GM12878 (cell line): ENCODE measurements at regions not wholly inside any gene's neighbourhood (a gene's known extent, or its start where the extent isn't known, plus 50 kb on each side); places are given as distances from the start of the nearest gene placed in this dataset.

Experiments
- BCL3 ChIP-seq: IDR thresholded peaks from 2 replicates; pipeline ENCODE4 v1.6.1; 2011; ENCODE audit warnings: borderline replicate concordance, low read depth, mild to moderate bottlenecking, moderate library complexity, low read length; ENCODE audit not compliant: insufficient read depth, poor library complexity, severe bottlenecking
- CTCF ChIP-seq, 3 experiments: IDR thresholded peaks in 2 of 3; conservative IDR thresholded peaks in 1 of 3; 2 replicates each; pipeline ENCODE4 v1.5.1; 2011; ENCODE audit warnings: low read depth in 3 of 3, low read length in 3 of 3, mild to moderate bottlenecking in 3 of 3, control low read depth in 2 of 3, moderate library complexity in 2 of 3, inconsistent platforms in 1 of 3, mixed read lengths in 1 of 3; ENCODE audit not compliant: control insufficient read depth in 2 of 3, insufficient read depth in 1 of 3; ENCODE audit errors: extremely low read depth in 1 of 3
- GABPA ChIP-seq: IDR thresholded peaks from 2 replicates; pipeline ENCODE4 v1.6.1; 2014; ENCODE audit warnings: antibody characterized with exemption, low read depth, mild to moderate bottlenecking, inconsistent platforms
- IKZF1 ChIP-seq: fragments of 450-650 bp; conservative IDR thresholded peaks from 2 replicates; pipeline ENCODE4 v1.6.1; 2017; ENCODE audit warnings: antibody characterized with exemption, mild to moderate bottlenecking
- JUNB ChIP-seq: IDR thresholded peaks from 2 replicates; pipeline ENCODE4 v1.6.1; 2016; ENCODE audit warnings: antibody characterized with exemption, mild to moderate bottlenecking
- MYB ChIP-seq: fragments of 150-350 bp; IDR thresholded peaks from 2 replicates; pipeline ENCODE4 v1.6.1; 2014; ENCODE audit warnings: mild to moderate bottlenecking, low read depth, low read length, borderline replicate concordance
- PAX8 ChIP-seq: fragments of 450-650 bp; IDR thresholded peaks from 2 replicates; pipeline ENCODE4 v1.6.1; 2017; ENCODE audit warnings: mild to moderate bottlenecking, moderate library complexity
- SIX5 ChIP-seq: IDR thresholded peaks from 2 replicates; pipeline ENCODE4 v1.6.1; 2011; ENCODE audit warnings: mild to moderate bottlenecking, low read depth, low read length, moderate library complexity; ENCODE audit not compliant: severe bottlenecking
- YY1 ChIP-seq: IDR thresholded peaks from 2 replicates; pipeline ENCODE4 v1.6.1; 2011; ENCODE audit warnings: low read depth, mild to moderate bottlenecking, low read length
- TF ChIP-seq, protein P1 (sequence below): fragments of 450-650 bp; IDR thresholded peaks from 2 replicates; pipeline ENCODE4 v1.6.1; 2014; ENCODE audit warnings: mild to moderate bottlenecking
- TF ChIP-seq, protein P2 (sequence below): fragments of 450-650 bp; IDR thresholded peaks from 2 replicates; pipeline ENCODE4 v1.6.1; 2017; ENCODE audit warnings: mild to moderate bottlenecking, moderate library complexity

GRCh38 chr4:138741766-138742377 is 273.7 kb upstream of the NOCT start:
- TF ChIP-seq CTCF (IDR thresholded peaks at IDR 0.05 in 2 of 3, conservative IDR thresholded peaks at IDR 0.05 in 1 of 3; ENCODE audit: control insufficient read depth in 2 of 3, extremely low read depth in 1 of 3, insufficient read depth in 1 of 3, low read depth in 3 of 3, low read length in 3 of 3) = no peak
- TF ChIP-seq, protein P1, sequence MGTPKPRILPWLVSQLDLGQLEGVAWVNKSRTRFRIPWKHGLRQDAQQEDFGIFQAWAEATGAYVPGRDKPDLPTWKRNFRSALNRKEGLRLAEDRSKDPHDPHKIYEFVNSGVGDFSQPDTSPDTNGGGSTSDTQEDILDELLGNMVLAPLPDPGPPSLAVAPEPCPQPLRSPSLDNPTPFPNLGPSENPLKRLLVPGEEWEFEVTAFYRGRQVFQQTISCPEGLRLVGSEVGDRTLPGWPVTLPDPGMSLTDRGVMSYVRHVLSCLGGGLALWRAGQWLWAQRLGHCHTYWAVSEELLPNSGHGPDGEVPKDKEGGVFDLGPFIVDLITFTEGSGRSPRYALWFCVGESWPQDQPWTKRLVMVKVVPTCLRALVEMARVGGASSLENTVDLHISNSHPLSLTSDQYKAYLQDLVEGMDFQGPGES = no peak
- no peak for TF ChIP-seq SIX5
- TF ChIP-seq YY1 = no peak
- no peak for TF ChIP-seq JUNB
- TF ChIP-seq MYB = no peak
- no peak for TF ChIP-seq BCL3
- TF ChIP-seq PAX8 = no peak
- no peak for TF ChIP-seq IKZF1
- TF ChIP-seq, protein P2, sequence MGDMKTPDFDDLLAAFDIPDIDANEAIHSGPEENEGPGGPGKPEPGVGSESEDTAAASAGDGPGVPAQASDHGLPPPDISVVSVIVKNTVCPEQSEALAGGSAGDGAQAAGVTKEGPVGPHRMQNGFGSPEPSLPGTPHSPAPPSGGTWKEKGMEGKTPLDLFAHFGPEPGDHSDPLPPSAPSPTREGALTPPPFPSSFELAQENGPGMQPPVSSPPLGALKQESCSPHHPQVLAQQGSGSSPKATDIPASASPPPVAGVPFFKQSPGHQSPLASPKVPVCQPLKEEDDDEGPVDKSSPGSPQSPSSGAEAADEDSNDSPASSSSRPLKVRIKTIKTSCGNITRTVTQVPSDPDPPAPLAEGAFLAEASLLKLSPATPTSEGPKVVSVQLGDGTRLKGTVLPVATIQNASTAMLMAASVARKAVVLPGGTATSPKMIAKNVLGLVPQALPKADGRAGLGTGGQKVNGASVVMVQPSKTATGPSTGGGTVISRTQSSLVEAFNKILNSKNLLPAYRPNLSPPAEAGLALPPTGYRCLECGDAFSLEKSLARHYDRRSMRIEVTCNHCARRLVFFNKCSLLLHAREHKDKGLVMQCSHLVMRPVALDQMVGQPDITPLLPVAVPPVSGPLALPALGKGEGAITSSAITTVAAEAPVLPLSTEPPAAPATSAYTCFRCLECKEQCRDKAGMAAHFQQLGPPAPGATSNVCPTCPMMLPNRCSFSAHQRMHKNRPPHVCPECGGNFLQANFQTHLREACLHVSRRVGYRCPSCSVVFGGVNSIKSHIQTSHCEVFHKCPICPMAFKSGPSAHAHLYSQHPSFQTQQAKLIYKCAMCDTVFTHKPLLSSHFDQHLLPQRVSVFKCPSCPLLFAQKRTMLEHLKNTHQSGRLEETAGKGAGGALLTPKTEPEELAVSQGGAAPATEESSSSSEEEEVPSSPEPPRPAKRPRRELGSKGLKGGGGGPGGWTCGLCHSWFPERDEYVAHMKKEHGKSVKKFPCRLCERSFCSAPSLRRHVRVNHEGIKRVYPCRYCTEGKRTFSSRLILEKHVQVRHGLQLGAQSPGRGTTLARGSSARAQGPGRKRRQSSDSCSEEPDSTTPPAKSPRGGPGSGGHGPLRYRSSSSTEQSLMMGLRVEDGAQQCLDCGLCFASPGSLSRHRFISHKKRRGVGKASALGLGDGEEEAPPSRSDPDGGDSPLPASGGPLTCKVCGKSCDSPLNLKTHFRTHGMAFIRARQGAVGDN = no peak
- TF ChIP-seq GABPA = no peak
